HEK293 (cell line): ENCODE measurements at regions not wholly inside any gene's neighbourhood (a gene's known extent, or its start where the extent isn't known, plus 50 kb on each side); places are given as distances from the start of the nearest gene placed in this dataset.

Experiments
- ZNF37A ChIP-seq: fragments of 450-650 bp; IDR thresholded peaks from 2 replicates; pipeline ENCODE4 v1.5.1; 2018; ENCODE audit warnings: missing biosample characterization, missing genetic modification characterization
- ZNF391 ChIP-seq: fragments of 450-650 bp; formaldehyde crosslinking; IDR thresholded peaks from 2 replicates; pipeline ENCODE4 v1.5.1; 2016; ENCODE audit warnings: low read depth, missing biosample characterization, missing genetic modification characterization, borderline replicate concordance

DNA sequence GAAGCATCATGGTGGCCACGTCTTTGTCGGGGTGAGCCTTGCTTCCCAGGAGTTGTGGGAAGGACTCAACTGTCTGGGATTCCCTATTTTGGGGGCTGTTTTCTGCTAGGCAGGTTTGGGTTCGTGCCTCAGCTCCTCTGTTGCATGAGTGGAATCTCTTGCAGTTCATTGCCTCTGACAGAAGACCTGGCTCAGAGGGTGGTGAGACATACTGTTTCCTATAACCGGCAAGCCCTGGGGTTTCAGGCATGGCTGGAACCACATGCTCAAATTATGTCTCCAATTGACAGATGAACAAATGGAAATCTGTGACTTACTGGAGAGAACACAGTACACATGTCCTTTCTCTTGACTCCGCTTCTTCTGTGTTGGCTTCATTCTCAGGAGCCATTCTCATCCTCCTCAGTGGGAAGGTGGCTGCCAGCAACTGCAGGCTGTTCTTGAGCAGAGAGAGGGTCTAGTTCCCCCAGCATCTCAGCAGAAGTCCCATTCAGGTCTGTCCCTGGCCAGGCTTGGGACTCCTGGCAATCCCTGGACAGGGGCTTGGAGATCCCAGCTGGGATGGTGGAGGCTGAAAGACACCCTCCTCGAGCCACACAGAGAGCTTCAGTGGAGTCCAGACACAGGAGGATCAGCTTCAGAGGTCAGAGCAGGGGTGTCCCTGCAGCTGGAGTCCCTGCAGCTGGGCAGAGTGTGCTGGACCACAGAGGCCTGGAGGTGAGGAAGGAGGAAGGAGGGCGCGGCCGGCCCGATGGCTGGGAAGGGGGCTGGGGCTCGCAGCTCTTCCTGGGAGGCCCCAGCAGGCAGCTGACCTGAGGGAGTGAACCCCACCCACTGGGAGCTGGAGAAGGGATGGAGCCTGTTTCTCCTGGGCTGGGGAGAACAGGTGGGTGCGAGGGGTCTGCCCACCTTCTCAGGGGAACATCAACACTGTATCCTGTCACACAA is 97.6 kb downstream of the LSM3 start:
- TF ChIP-seq ZNF391 (tag by site-specific recombination) = no peak
- no peak for TF ChIP-seq ZNF37A (tag by site-specific recombination)
